CD14-positive monocyte (primary cell): ENCODE measurements at regions not wholly inside any gene's neighbourhood (a gene's known extent, or its start where the extent isn't known, plus 50 kb on each side); places are given as distances from the start of the nearest gene placed in this dataset.

Source experiments
- DNase-seq, 3 donors: peaks; one replicate each; pipeline ENCODE4 v3.0.0-alpha.2; 2011 to 2022
- H2AFZ ChIP-seq: 2 replicates; pipeline ENCODE4 v1.6.0; 2012; ENCODE audit warnings: mild to moderate bottlenecking, low read depth, low read length, inconsistent platforms; ENCODE audit not compliant: insufficient read depth, poor library complexity, severe bottlenecking
- H3K27ac ChIP-seq, 2 donors: 1 replicate in 1 of 2; 2 replicates in 1 of 2; pipeline ENCODE4 v1.5.1; 2012 to 2013; ENCODE audit warnings: low read length in 2 of 2, control low read depth in 1 of 2, inconsistent platforms in 1 of 2, low read depth in 1 of 2, mild to moderate bottlenecking in 1 of 2
- H3K27me3 ChIP-seq, 2 donors: one replicate each; pipeline versions ENCODE4 v1.6.0 to v1.6.1; 2011 to 2013; ENCODE audit warnings: low read length in 2 of 2; ENCODE audit not compliant: control insufficient read depth in 2 of 2, insufficient read depth in 2 of 2
- H3K36me3 ChIP-seq, 2 donors: replicated peaks in 1 of 2; 1 replicate in 1 of 2; 2 replicates in 1 of 2; pipeline versions ENCODE4 v1.5.1 to v1.6.1; 2012 to 2013; ENCODE audit warnings: low read length in 2 of 2, control low read depth in 1 of 2, inconsistent platforms in 1 of 2, mild to moderate bottlenecking in 1 of 2; ENCODE audit not compliant: insufficient read depth in 2 of 2, control insufficient read depth in 1 of 2
- H3K4me1 ChIP-seq, 2 donors: 1 replicate in 1 of 2; 2 replicates in 1 of 2; pipeline versions ENCODE4 v1.5.1 to v1.6.1; 2012 to 2013; ENCODE audit warnings: low read length in 2 of 2, control low read depth in 1 of 2, inconsistent platforms in 1 of 2, mild to moderate bottlenecking in 1 of 2, moderate library complexity in 1 of 2; ENCODE audit not compliant: insufficient read depth in 2 of 2, control insufficient read depth in 1 of 2
- H3K4me2 ChIP-seq: replicated peaks from 2 replicates; pipeline ENCODE3; 2012; ENCODE audit warnings: low read length, moderate library complexity, mild to moderate bottlenecking; ENCODE audit not compliant: poor library complexity, severe bottlenecking; ENCODE audit errors: extremely low read depth
- H3K4me3 ChIP-seq, 3 experiments: fragments of 200-600 bp in 1 of 3; sonication (generic) in 1 of 3; replicated peaks in 1 of 3; 1 replicate in 2 of 3; 2 replicates in 1 of 3; pipeline ENCODE4 v1.5.1; 2011 to 2013; ENCODE audit warnings: low read length in 3 of 3, mild to moderate bottlenecking in 3 of 3, control low read depth in 2 of 3, low read depth in 2 of 3, inconsistent platforms in 1 of 3, moderate library complexity in 1 of 3
- H3K79me2 ChIP-seq: 2 replicates; pipeline ENCODE4 v1.6.0; 2012; ENCODE audit warnings: mild to moderate bottlenecking, control low read depth, inconsistent platforms, low read length, moderate library complexity; ENCODE audit not compliant: insufficient read depth
- H3K9ac ChIP-seq: 2 replicates; pipeline ENCODE4 v1.6.0; 2017; ENCODE audit warnings: low read length, mild to moderate bottlenecking; ENCODE audit not compliant: insufficient read depth, poor library complexity, severe bottlenecking
- H3K9me3 ChIP-seq, 2 donors: replicated peaks in 1 of 2; 1 replicate in 1 of 2; 2 replicates in 1 of 2; pipeline versions ENCODE4 v1.5.1 to v1.6.1; 2012 to 2013; ENCODE audit warnings: low read length in 2 of 2, control low read depth in 1 of 2; ENCODE audit not compliant: control insufficient read depth in 1 of 2, insufficient read depth in 1 of 2
- H4K20me1 ChIP-seq: 2 replicates; pipeline ENCODE4 v1.6.0; 2012; ENCODE audit warnings: mild to moderate bottlenecking, low read length, control low read depth, moderate library complexity; ENCODE audit not compliant: insufficient read depth
- H3K27ac Mint-ChIP-seq, 7 donors: one replicate each; pipeline ENCODE4 v1.8.0; 2020; ENCODE audit warnings: mild to moderate bottlenecking in 7 of 7, mixed read lengths in 7 of 7, moderate library complexity in 6 of 7, inconsistent platforms in 2 of 7
- H3K27me3 Mint-ChIP-seq, 3 donors: one replicate each; pipeline ENCODE4 v1.8.0; 2021 to 2022; ENCODE audit warnings: low read depth in 3 of 3, mild to moderate bottlenecking in 3 of 3, mixed read lengths in 3 of 3, moderate library complexity in 3 of 3, inconsistent platforms in 1 of 3
- H3K36me3 Mint-ChIP-seq, 2 donors: one replicate each; pipeline ENCODE4 v1.8.0; 2020; ENCODE audit warnings: mixed read lengths in 2 of 2, inconsistent platforms in 1 of 2, mild to moderate bottlenecking in 1 of 2
- H3K4me1 Mint-ChIP-seq: one replicate; pipeline ENCODE4 v1.8.0; 2020; ENCODE audit warnings: mild to moderate bottlenecking, mixed read lengths
- H3K4me3 Mint-ChIP-seq, 2 donors: one replicate each; pipeline ENCODE4 v1.8.0; 2020; ENCODE audit warnings: mild to moderate bottlenecking in 2 of 2, mixed read lengths in 2 of 2, moderate library complexity in 1 of 2
- H3K9me3 Mint-ChIP-seq, 7 donors: one replicate each; pipeline ENCODE4 v1.8.0; 2020 to 2022; ENCODE audit warnings: mixed read lengths in 7 of 7, mild to moderate bottlenecking in 6 of 7, moderate library complexity in 6 of 7, inconsistent platforms in 2 of 7
- WGBS: methylation state at CpG from one replicate; pipeline ENCODE4 v1.1.5; 2013; ENCODE audit warnings: missing lambda C conversion rate; ENCODE audit not compliant: insufficient coverage; 5-methylcytosine and 5-hydroxymethylcytosine counted together
- intact Hi-C, 2 donors: fragments of 100-400 bp; cut with micrococcal nuclease; formaldehyde crosslinking; loops; one replicate each; pipeline versions ENCODE4 v1.15.0 to v1.15.1; 2023
- TF ChIP-seq, protein P1 (sequence below): fragments of 200-600 bp; IDR thresholded peaks from one replicate; pipeline ENCODE4 v1.8.0; 2022; ENCODE audit warnings: antibody characterized with exemption, mild to moderate bottlenecking

GRCh38 chr18:2340335-2340734 lies 231.0 kb downstream of the METTL4 start:
- no peaks in the 10 kb centered on the region for H3K4me1 Mint-ChIP-seq
- H3K27ac Mint-ChIP-seq, result no peak overlapping the region
- Histone ChIP-seq H3K9ac (no peak overlapping the region), H3K27me3 (peaks cover 0 to 2% of the 10 kb centered on the region in 2 donors), H3K4me1 (no peaks in the 10 kb centered on the region), H3K79me2 (no peaks in the 10 kb centered on the region), H3K36me3 (no peaks in the 10 kb centered on the region), H4K20me1 (no peaks in the 10 kb centered on the region), H3K27ac (no peak overlapping the region), H3K4me3 (no peak overlapping the region), H2AFZ (no peak overlapping the region), H3K4me2 (no peak overlapping the region), H3K9me3 (no peaks in the 10 kb centered on the region)
- no peaks in the 10 kb centered on the region for H3K36me3 Mint-ChIP-seq
- H3K4me3 Mint-ChIP-seq, result no peak overlapping the region
- H3K27me3 Mint-ChIP-seq, result peaks cover 1 to 13% (median 4%) of the 10 kb centered on the region in 3 donors
- 93% methylated on average over 3 of the region's 4 CpGs for WGBS
- DNase-seq, result no peak
- H3K9me3 Mint-ChIP-seq, result peaks cover 0 to 6% (median 0%) of the 10 kb centered on the region in 7 donors
- intact Hi-C loops, result no loop called here
- TF ChIP-seq, protein P1, sequence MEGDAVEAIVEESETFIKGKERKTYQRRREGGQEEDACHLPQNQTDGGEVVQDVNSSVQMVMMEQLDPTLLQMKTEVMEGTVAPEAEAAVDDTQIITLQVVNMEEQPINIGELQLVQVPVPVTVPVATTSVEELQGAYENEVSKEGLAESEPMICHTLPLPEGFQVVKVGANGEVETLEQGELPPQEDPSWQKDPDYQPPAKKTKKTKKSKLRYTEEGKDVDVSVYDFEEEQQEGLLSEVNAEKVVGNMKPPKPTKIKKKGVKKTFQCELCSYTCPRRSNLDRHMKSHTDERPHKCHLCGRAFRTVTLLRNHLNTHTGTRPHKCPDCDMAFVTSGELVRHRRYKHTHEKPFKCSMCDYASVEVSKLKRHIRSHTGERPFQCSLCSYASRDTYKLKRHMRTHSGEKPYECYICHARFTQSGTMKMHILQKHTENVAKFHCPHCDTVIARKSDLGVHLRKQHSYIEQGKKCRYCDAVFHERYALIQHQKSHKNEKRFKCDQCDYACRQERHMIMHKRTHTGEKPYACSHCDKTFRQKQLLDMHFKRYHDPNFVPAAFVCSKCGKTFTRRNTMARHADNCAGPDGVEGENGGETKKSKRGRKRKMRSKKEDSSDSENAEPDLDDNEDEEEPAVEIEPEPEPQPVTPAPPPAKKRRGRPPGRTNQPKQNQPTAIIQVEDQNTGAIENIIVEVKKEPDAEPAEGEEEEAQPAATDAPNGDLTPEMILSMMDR, result no peak

DNA sequence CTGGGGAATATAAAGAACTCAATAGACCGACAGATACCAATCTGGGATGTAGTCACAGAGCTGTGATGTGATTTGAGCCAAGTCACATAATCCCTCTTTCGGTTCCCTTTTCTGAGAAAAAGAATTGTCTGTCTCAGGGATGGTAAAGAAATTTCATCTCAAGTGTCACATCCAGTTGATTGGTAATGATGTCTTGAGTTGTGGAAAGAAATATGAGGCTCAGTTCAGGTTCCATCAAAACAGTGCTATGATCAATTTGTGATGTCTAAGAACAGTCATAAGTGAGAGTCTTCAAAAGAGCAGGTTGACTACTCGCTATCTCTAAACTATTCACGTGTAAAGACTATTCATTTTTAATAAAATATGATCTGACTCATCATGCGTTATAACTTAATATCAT lies 223.3 kb downstream of the METTL4 start:
- H3K4me2 ChIP-seq, result no peak overlapping the region
- WGBS, result no CpG with 5 or more reads among the region's 5 CpGs
- no peaks in the 10 kb centered on the region for H3K79me2 ChIP-seq
- Mint-ChIP-seq H3K27ac (no peak overlapping the region), H3K36me3 (no peaks in the 10 kb centered on the region), H3K4me3 (no peak overlapping the region), H3K9me3 (peaks cover 0 to 3% (median 0%) of the 10 kb centered on the region in 7 donors), H3K27me3 (peaks cover 0 to 4% (median 0%) of the 10 kb centered on the region in 3 donors), H3K4me1 (no peaks in the 10 kb centered on the region)
- H3K9me3 ChIP-seq, result no peaks in the 10 kb centered on the region
- intact Hi-C loops, result no loop called here
- no peaks in the 10 kb centered on the region for H4K20me1 ChIP-seq
- no peaks in the 10 kb centered on the region for H3K36me3 ChIP-seq
- H3K4me3 ChIP-seq, result no peak overlapping the region
- DNase-seq, result no peak
- no peaks in the 10 kb centered on the region for H3K4me1 ChIP-seq
- H3K27ac ChIP-seq, result no peak overlapping the region
- H3K27me3 ChIP-seq, result no peaks in the 10 kb centered on the region
- no peak overlapping the region for H2AFZ ChIP-seq
- TF ChIP-seq, protein P1, result no peak
- no peak overlapping the region for H3K9ac ChIP-seq
